HK-2 (cell line): ENCODE measurements at regions not wholly inside any gene's neighbourhood (a gene's known extent, or its start where the extent isn't known, plus 50 kb on each side); places are given as distances from the start of the nearest gene placed in this dataset.

Experiments used
- DNase-seq: peaks from one replicate; pipeline ENCODE4 v3.0.0-alpha.2; 2018; ENCODE audit not compliant: unreplicated experiment

DNA sequence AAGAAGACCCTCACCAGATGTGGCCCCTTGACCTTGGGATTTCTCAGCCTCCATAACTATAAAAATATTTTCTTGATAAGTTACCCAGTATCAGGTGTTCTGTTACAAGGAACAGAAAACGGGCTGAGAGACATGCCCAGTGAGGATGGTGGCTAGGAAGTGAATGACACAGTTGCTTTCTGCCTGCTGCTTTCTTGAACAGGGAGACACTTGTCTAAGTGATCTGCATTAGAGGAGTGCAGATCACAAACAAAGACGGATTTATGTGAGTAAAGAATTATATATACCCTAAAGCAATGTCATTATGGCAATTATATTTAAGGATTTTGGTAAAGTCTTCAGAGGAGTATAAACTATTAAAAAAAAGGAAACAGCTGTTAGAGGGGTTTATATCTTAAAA lies 169.2 kb upstream of the AHR start:
- no peak for DNase-seq

DNA sequence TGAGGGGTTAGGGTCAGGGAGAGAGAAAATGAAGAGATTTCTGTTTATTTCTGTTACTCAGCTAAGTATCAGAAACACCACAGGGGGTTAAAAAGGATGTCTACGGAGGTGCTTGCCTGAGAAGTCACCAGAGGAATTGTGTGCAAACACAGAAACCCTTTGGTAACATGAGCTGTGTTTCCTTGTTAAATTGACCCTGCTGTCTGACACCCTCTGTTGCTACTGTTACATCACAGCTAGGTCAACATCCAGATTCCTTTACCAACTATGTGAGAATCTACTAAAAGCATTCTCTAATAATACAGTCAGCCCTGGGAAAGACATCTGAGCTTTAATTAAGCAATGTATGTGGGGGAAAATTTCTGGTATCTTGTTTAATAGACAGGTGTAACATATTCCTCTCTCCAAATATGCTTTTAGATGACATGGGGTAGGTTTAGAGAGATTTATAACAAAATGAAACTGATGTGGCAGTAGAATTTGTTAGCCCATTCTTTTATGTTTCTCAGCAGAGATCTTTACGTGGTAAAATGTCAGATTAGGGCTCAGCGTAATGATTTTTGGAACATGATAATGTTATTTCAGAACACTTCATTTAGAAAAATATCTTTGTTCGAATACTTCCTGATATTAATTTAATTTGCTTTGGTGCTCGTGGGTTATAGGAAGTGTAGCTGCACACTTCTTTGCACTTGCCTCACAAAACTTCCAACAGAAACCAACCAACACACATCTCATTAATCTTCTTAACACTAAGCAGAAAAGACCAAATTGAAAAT lies 168.0 kb upstream of the AHR start:
- no peak for DNase-seq

DNA sequence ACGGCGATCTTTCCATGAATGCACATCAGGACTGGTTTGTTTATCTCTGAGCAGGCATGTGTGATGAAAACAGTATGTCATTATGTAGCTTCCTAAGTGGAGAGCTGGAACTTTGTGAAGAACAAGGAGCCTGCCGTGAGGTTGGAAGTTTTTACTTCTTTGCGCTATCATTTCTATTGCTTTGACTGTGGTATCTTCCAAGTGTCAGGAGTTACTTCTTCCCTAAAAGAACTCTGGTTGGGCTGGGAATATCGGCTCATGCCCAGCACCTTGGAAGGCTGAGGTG lies 167.4 kb upstream of the AHR start:
- DNase-seq: no peak

DNA sequence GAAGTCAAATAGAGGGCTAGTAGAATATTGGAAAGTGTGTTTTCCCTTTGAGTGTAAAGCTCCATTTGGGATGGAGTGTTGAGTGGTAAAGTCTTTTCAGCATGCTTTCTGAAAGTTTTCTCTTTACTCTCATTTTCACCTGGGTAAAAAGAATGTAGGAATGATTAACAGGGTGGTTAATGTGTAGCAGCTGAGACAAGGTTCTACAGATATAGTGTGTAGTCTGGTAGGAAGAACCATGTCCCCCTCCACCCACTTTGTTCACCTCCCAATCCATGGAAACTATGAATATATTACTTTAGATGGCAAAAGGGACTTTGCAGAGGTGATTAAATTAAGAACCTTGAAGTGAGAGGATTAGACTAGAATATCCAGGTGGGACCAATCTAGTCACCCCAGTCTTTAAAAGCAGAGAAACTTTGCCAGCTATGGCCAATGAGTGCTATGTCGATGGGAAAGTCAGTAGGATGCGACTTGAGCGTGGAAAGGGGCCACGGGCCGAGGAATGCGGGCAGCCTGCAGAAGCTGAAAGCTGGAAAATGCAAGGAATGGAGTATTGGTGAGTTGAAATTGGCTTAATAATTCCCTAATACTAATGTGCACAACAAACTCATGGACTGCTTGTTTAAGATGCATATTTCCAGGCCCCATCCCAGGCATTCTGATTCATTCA lies 166.3 kb upstream of the AHR start:
- no peak for DNase-seq

DNA sequence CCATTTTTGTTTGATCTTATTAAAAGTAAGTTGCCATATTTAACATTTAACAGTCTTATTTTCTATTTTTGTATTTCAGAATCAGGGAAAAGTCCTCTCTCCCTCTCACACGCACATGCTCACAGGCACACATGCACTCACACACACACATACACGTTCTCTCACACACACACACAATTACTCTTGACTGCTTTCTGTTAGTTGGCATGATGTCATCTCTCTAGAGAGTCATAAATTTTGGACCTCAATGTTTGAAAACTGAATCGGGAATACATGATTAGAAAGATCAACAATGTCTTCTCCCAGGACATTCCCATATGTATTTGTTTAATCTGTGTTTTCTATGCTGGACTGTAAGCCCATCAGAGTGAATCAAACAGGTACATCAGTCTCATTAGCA lies 165.7 kb upstream of the AHR start:
- no peak for DNase-seq

DNA sequence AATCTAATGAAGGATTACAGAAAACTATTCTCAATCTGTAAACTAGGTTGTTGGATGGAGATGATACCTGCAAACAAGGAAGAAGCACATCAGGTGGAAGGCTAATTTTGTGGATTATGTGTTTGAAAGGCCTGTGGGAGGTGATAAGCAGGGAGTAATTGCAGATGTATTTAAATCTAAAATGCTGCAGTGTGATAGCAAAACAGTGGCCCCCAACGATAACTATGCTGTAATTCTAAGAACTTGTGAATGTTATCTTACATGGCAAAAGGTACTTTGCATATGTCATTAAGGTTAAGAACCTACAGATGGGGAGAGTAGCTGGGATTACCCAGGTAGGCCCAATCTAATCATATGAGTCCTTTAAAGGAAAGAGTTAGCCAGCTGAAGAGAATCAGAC lies 164.5 kb upstream of the AHR start:
- no peak for DNase-seq

DNA sequence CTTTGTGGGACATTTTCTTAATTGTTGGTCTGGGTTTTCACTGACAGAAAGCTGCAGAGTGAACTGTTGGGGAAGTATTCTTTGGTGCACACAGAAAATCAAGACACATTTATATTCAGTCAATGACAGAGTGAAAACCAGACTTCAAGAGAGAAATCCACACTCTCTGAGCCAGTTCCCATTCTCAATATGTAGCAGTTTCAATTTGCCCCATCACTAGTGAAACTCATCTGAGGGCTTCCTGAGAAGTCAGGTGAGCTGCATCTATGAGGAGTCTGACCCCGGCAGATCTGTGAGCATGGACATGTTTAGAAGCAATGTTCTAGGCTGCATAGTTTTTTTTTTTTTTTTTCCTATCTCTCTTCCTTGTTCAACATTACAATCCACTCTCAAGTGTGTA lies 163.7 kb upstream of the AHR start:
- no peak for DNase-seq

DNA sequence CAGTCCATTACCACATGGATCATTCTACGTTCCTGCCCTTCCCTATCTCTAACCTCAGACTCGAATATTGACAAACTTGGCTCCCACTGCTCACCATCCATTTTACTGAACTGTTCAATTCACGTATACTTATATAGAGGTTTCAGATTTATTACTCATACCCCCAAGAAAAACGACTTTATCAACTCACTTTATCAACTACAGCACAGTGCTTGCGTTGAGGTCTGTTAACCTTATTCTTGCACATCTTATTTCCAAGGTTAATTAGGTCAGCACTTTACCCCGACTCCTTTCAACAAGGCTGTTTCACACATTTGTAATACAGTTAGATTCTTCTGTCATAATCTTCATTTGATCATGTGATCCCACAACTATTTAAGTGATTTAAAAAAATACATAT lies 162.3 kb upstream of the AHR start:
- no peak for DNase-seq

DNA sequence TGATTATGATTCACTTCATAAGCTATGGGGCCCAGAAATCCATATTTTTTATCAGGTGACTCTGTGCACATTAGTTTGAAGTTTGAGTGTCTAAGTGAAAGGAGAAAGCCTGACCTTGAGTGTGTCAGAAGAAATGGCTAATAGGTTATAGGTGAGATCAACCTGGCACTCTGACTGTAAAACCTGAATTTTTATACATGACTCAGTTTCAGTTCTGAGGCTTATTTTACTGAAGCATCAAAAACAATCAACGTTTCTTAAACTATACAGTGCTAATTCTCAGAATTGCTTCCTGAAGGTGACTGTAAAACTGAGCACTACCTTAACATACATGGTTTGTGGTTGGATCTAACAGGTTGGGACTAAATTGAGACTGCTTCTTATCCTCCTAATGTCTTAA lies 159.4 kb upstream of the AHR start:
- DNase-seq: no peak

DNA sequence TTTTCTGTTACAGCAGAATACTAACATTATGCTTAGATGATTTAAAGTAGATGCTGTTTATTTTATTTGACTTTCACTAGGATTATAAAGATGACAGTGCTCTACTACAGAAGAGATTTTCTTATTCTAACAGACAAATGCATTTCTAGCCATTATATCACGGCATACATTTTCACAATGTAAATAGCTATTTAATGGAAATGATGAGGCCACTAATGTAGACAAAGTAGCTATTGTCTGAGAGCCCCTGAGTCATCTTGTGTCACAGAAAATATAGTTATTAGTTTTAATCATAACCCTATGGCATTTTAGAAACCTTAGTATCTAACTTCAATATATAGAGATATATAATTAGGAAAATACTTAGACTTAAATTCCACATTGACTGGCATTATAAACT lies 158.0 kb upstream of the AHR start:
- no peak for DNase-seq

DNA sequence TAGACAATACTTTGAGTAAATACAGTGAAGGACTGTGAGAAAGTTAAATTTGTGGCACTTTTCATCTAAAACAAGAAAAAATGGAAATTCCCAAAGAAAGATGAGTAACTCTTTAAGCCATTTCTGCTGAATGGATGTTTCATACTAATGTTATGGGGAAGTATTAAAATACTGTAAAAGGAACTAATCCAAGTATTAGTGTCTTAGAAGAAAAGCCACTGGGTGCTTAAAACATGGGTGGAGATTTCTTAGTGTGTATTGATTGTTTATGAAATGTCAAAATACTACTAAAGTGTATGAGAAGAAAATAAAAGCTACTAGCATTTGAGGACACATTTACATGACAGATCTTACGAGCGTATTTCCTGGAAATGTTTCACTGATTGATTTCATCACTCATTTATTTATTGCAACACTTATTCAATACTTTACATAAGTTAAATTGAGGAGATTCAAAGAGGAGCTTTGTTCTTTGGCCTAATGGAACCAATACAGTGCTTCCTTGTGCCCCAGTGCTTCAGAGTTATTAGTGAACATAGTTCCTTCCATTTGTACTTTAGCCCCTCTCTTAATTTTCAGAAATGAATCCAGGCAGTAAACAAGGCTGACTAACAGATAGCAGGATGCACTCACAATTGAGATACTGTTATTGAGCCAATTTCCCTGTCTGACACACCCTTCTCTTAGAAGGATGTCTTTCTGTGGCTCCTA lies 155.5 kb upstream of the AHR start:
- DNase-seq: no peak

DNA sequence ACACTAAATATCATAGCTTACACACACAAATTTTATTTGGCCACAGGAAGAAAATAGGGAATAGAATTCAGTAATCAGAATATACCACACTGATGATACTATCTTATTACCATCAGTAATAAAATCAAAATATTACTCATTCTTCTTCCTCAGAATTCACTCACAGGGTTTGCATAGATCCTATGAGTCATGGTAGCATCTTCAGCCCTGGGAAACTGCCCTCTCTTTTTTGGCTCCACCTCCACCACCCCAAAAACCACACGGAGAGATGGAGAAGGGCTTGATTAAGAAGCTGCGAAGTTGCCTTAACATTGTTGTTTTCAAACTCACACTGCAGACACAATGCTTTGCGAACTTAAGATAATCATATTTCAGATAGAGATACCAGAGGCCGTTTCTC lies 154.1 kb upstream of the AHR start:
- no peak for DNase-seq

DNA sequence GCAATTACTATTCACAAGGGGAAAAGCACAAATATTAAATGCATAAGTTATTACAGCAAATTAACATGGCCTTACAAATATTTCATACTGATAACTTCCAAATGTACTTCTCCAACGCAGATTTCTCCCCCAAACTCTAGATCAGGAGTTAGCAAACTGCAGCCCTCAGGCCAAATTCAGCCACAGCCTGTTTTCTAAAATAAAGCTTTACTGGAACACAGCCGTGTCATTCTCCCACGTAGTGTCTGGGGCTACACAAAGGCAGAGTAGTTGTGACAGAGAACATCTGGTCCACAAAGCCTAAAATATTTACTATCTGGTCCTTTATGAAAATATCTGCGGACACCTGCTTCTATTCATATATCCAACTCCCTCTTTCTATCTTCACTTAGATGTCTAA lies 151.8 kb upstream of the AHR start:
- no peak for DNase-seq

DNA sequence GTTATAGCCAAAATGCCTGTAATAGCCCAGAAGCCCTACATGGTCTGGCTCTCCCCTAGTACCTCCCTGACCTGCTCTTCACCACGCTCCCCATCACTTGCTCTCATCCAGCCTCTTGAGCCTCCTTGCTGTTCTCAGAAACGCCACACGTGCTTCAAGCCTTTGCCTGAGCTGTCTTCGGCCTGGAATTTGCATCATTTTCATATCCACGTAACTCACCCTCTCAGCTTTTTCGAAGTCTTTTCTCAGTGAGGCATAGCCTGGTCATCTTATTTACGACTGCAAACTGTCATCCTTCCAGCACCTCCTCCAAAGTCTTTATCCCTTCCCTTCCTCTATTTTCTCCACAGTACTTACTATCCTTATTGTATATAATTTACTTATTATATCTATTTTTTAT lies 151.0 kb upstream of the AHR start:
- no peak for DNase-seq

DNA sequence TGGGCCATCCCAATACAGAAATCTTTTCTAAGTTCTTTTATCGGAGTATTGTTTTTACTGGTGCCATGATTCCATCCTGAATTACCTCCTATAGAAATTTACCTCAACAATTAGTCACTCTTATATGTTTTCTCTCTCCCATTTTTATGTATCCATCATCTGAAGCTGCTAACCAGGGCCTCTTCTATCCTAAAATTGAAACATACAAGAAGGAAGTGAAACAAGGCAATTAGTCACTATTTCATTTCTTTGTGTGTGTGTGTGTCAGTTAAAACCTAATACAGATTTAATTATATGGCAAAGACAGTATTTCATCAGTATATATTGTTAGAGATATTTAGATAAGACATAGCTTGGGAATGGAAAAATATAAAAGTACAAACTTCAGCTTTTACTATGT lies 148.4 kb upstream of the AHR start:
- DNase-seq: no peak

DNA sequence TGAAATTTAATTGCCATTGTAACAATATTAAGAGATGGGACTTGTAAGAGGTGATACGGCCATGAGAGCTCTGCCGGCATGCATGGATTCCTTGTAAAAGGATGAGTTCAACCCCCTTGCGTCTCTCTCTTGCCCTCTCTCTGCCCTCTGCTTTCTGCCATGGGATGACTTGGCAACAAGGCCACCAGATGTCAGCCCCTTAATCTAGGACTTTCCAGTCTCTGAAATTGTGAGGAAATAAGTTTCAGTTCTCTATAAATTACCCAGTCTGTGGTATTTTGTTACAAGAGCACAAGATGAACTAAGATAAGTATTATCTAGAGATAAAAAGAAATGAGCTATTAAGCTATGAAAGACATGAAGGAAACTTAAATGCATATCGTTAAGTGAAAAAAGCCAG lies 145.7 kb upstream of the AHR start:
- no peak for DNase-seq

DNA sequence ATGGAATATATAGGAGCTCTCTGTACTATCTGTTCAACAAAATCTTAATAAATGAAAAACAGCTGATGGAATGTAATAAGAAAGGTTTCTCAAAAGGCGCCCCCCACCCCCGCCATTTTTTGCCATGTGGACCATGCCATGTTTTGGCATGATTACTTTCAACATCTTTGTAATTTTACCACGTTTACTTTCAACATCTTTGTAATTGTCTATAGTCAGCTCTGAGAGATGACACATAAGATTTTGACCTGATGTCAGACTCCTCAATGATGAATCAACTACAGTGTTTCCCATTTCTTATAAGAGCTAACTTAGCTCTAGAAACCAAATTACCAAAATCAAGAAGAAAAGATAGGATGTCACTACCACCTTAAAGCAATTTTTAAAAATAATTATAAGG lies 144.9 kb upstream of the AHR start:
- no peak for DNase-seq

DNA sequence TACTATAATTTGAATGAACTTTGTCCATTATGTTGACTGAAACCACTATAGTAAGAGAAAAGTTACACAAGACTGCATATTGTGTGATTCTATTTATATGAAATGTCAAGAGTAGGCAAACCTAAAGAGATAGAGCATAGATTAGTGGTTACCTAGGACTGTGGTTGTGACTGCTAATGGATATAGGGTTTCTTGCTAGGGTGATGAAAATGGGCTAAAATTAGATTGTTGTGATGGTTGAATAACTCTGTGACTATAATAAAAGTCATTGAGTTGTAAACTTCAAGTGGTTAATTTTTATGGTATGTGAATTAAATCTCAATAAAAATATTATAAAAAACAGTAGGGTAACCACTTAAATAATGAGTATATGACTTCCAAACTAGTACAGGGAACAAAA lies 142.9 kb upstream of the AHR start:
- DNase-seq: no peak

DNA sequence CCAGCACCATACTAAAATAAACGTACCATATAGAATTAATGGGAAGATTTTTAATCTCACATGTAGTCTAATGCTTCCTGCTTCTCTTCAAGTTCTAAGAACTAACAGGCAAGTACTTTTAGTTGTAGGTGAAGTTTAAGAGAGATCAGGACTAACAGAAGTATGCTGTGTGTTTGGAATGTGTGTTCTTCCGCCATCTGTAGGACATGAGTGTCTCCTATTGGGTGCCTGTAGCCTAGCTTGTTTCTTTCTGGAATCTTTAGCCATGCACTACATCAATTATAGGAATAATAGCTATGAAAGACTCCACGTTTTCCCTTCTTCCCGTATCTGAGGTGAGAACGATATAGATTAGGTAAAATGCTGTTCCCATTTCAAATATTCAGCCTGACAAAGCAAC lies 140.2 kb upstream of the AHR start:
- DNase-seq: no peak

DNA sequence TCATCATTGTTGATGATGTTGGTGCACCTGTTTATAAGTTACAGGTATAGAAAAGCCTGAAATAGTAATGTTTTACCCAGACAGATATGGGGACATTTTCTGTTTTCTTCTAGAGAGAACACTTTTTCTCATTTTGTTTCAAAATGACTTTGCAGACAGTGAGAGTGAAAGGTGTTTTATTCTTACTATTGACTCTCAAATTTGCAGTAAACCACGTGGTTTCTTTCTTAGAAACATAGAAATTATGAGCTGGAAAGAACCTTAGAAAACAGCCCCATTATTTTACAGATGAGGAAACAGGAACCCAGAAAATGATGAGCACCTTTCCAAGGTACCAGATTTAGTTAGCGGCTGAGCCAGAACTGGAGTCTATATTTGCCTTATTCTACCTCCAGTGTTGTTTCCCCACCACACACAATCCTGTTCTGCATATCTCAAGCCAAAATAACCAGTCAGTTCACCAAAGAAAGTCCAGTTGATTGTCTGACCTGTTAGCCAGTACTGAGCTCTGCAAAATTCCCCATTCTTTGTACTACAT lies 138.9 kb upstream of the AHR start:
- DNase-seq: no peak

DNA sequence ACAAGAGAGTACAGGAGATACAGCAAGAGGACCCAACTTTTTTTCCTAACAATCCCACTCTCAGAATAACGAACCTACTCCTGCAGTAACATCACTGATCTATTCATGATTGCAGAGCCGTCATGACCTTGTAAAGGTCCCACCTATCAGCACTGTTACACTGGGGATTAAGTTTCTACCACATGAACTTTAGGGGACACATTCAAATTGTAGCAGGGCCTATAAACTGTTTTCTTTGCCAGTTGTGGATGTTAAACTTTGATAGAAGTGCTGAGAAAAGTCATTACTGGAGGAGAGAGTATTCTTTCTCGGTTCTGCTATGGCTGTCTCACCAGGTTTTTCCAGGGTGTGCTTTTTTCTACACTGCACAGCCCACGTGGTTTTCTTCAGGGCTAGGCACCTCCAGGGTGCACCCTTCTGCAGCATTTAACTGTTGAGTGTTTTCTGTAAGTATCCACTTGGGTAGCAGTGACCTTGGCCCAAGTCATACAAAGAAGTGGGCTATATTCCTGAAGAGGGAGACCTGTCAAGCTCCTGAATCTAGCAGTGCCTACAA lies 131.6 kb upstream of the AHR start:
- DNase-seq: no peak

DNA sequence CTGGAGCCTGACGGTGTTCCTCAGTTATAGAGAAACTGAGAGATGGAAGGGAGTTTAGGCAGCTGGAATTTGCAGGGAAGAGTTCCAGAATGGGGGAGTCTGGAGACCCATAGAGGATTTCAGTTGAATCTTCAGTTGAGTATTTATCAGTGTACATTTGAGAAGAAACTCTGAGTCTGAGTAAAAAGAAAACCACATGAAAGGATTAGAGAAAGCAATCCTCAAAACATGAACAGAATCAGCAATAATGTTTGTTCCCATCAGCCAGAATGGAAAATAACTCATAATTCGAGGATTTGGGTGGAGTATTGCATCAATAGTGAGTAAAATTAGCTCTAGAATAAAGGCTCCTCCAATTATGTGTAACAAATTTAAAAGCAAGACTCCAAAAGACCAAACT lies 130.0 kb upstream of the AHR start:
- no peak for DNase-seq

DNA sequence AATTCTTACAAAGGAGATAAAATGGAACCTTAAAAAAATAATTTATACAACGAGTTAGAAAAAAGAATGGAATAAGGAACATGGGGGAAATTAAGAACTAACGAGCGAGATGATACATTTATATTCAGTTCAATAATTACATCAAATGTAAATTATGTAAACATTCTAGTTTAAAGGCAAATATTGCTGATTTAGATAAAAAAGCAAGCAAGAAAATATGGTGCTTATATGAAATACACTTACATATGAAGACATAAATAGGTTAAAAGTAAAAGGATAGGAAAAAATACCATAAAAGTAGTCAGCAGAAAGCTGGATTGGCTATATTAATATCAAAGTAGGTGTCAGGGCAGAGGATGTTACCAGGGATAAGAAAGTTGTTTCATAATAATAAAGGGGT lies 127.0 kb upstream of the AHR start:
- no peak for DNase-seq
